Neural cell (in vitro differentiated cells): ENCODE measurements at regions not wholly inside any gene's neighbourhood (a gene's known extent, or its start where the extent isn't known, plus 50 kb on each side); places are given as distances from the start of the nearest gene placed in this dataset.
A peak's percentile ranks its signal among the peaks of the same experiment; 100 is the strongest.

ENCODE experiments used
- H2AFZ ChIP-seq: fragments of 200-600, 300-800 bp; sonication (generic), shearing (Covaris generic); 2 replicates; pipeline ENCODE4 v1.6.0; 2014; ENCODE audit warnings: low read depth, mild to moderate bottlenecking, antibody characterized with exemption, low read length, moderate library complexity
- H3F3A ChIP-seq: fragments of 200-600 bp; shearing (Covaris generic); 2 replicates; pipeline ENCODE4 v1.6.1; 2016; ENCODE audit warnings: mild to moderate bottlenecking, moderate library complexity, mixed read lengths, antibody characterized with exemption, low read length; ENCODE audit not compliant: insufficient read depth, poor library complexity, severe bottlenecking
- H3K27ac ChIP-seq: fragments of 200-600, 300-800 bp; sonication (generic), shearing (Covaris generic); 2 replicates; pipeline ENCODE4 v1.5.1; 2014; ENCODE audit warnings: mild to moderate bottlenecking, low read length, moderate library complexity
- H3K27me3 ChIP-seq: fragments of 300-800, 200-600 bp; sonication (generic), shearing (Covaris generic); 2 replicates; pipeline ENCODE4 v1.6.0; 2014; ENCODE audit warnings: mild to moderate bottlenecking, low read depth, low read length, moderate library complexity; ENCODE audit not compliant: insufficient read depth
- H3K36me3 ChIP-seq: fragments of 300-800, 200-600 bp; sonication (generic), shearing (Covaris generic); 2 replicates; pipeline ENCODE4 v1.5.1; 2014; ENCODE audit warnings: mild to moderate bottlenecking, antibody characterized with exemption, low read length, moderate library complexity; ENCODE audit not compliant: insufficient read depth
- H3K4me2 ChIP-seq: fragments of 300-800, 200-600 bp; sonication (generic), shearing (Covaris generic); 2 replicates; pipeline ENCODE4 v1.6.0; 2014; ENCODE audit warnings: mild to moderate bottlenecking, low read length
- H3K4me3 ChIP-seq: fragments of 300-800, 200-600 bp; sonication (generic), shearing (Covaris generic); 2 replicates; pipeline ENCODE4 v1.5.1; 2014; ENCODE audit warnings: mild to moderate bottlenecking, low read length, moderate library complexity
- H3K79me2 ChIP-seq: fragments of 200-600 bp; shearing (Covaris generic); replicated peaks from 2 replicates; pipeline ENCODE4 v1.6.0; 2014; ENCODE audit warnings: mild to moderate bottlenecking, low read length, moderate library complexity; ENCODE audit not compliant: insufficient read depth
- H3K9ac ChIP-seq: fragments of 300-800, 200-600 bp; sonication (generic), shearing (Covaris generic); 2 replicates; pipeline ENCODE4 v1.6.1; 2016; ENCODE audit warnings: mild to moderate bottlenecking, low read length, mixed read lengths
- H3K9me2 ChIP-seq: fragments of 200-600 bp; shearing (Covaris generic); 2 replicates; pipeline ENCODE4 v1.6.1; 2016; ENCODE audit warnings: mild to moderate bottlenecking, low read length, mixed read lengths; ENCODE audit not compliant: insufficient read depth
- H3K9me3 ChIP-seq: fragments of 200-600, 300-800 bp; sonication (generic), shearing (Covaris generic); 2 replicates; pipeline ENCODE4 v1.6.1; 2016; ENCODE audit warnings: mild to moderate bottlenecking, mixed run types, low read length, moderate library complexity, mixed read lengths
- H4K20me1 ChIP-seq: fragments of 200-600 bp; shearing (Covaris generic); 2 replicates; pipeline ENCODE4 v1.6.1; 2016; ENCODE audit warnings: mild to moderate bottlenecking, mixed run types; ENCODE audit not compliant: insufficient read depth
- CTCF ChIP-seq: fragments of 450-650 bp; IDR thresholded peaks from 2 replicates; pipeline ENCODE4 v1.5.1; 2014; ENCODE audit warnings: antibody characterized with exemption, mild to moderate bottlenecking, moderate library complexity; ENCODE audit not compliant: poor library complexity, severe bottlenecking
- EP300 ChIP-seq: fragments of 450-650 bp; conservative IDR thresholded peaks from 2 replicates; pipeline ENCODE4 v1.6.1; 2014; ENCODE audit warnings: antibody characterized with exemption, mild to moderate bottlenecking, moderate library complexity; ENCODE audit not compliant: poor library complexity, severe bottlenecking
- EZH2 ChIP-seq: fragments of 200-600, 300-800 bp; shearing (Covaris generic), sonication (generic); IDR thresholded peaks from 2 replicates; pipeline ENCODE4 v1.6.1; 2014; ENCODE audit warnings: antibody characterized with exemption, low read length, borderline replicate concordance, mild to moderate bottlenecking; ENCODE audit not compliant: insufficient read depth, poor library complexity, severe bottlenecking
- MXI1 ChIP-seq: fragments of 450-650 bp; conservative IDR thresholded peaks from 2 replicates; pipeline ENCODE4 v1.6.1; 2014; ENCODE audit warnings: antibody characterized with exemption, mild to moderate bottlenecking; ENCODE audit not compliant: poor library complexity, severe bottlenecking
- POLR2AphosphoS5 ChIP-seq: IDR thresholded peaks from 2 replicates; pipeline ENCODE4 v1.6.1; 2012
- RAD21 ChIP-seq: fragments of 450-650 bp; conservative IDR thresholded peaks from 2 replicates; pipeline ENCODE4 v1.6.1; 2014; ENCODE audit warnings: antibody characterized with exemption, mild to moderate bottlenecking, moderate library complexity
- REST ChIP-seq: IDR thresholded peaks from 2 replicates; pipeline ENCODE4 v1.6.1; 2012; ENCODE audit warnings: borderline replicate concordance
- SMC3 ChIP-seq: fragments of 450-650 bp; conservative IDR thresholded peaks from 2 replicates; pipeline ENCODE4 v1.6.1; 2014; ENCODE audit warnings: antibody characterized with exemption, mild to moderate bottlenecking, moderate library complexity; ENCODE audit not compliant: poor library complexity
- TAF1 ChIP-seq: IDR thresholded peaks from 2 replicates; pipeline ENCODE4 v1.6.1; 2012; ENCODE audit warnings: low read depth

GRCh38 chr3:171960159-171960558 is 79.2 kb upstream of the FNDC3B start:
- Histone ChIP-seq H2AFZ (no peak overlapping the region), H3K9ac (no peak overlapping the region), H3K79me2 (no peaks in the 10 kb centered on the region), H3K4me2 (no peak overlapping the region), H3K36me3 (no peaks in the 10 kb centered on the region), H3F3A (peaks cover 5% of the 10 kb centered on the region), H3K9me2 (no peaks in the 10 kb centered on the region), H3K27me3 (no peaks in the 10 kb centered on the region), H4K20me1 (no peaks in the 10 kb centered on the region), H3K4me3 (no peak overlapping the region), H3K27ac (no peak overlapping the region), H3K9me3 (no peaks in the 10 kb centered on the region)
- TF ChIP-seq REST (no peak), TAF1 (no peak), EZH2 (no peak), MXI1 (no peak), POLR2AphosphoS5 (no peak)

GRCh38 chr3:171962137-171962720 is 77.1 kb upstream of the FNDC3B start:
- no peaks in the 10 kb centered on the region for H4K20me1 ChIP-seq
- no peaks in the 10 kb centered on the region for H3K9me3 ChIP-seq
- no peak for TF ChIP-seq CTCF
- TF ChIP-seq EZH2, result no peak
- TF ChIP-seq SMC3, result no peak
- TF ChIP-seq REST, result no peak
- peak; percentile 96 for TF ChIP-seq EP300
- peak; percentile 13 for TF ChIP-seq RAD21
- TF ChIP-seq POLR2AphosphoS5, result peak; percentile 68
- TF ChIP-seq MXI1, result peak; percentile 60
- no peak for TF ChIP-seq TAF1
- H3K79me2 ChIP-seq, result no peaks in the 10 kb centered on the region
- peak overlapping the region; percentile 24 for H3K27ac ChIP-seq
- no peaks in the 10 kb centered on the region for H3K27me3 ChIP-seq
- no peak overlapping the region for H2AFZ ChIP-seq
- H3K36me3 ChIP-seq, result no peaks in the 10 kb centered on the region
- peaks cover 5% of the 10 kb centered on the region for H3F3A ChIP-seq
- peak overlapping the region; percentile 40 for H3K4me3 ChIP-seq
- H3K9ac ChIP-seq, result no peak overlapping the region
- H3K4me2 ChIP-seq, result peak overlapping the region; percentile 49
- H3K9me2 ChIP-seq, result no peaks in the 10 kb centered on the region
